ENCODE measurements at regions not wholly inside any gene's neighbourhood (a gene's known extent, or its start where the extent isn't known, plus 50 kb on each side); places are given as distances from the start of the nearest gene placed in this dataset.
"Not testable (repeated sequence)": the region's sequence is repeated elsewhere in the genome, so short reads cannot be mapped to it uniquely, and the experiment has no call there.

GRCh38 chr10:42992957-42993390 is 83.9 kb upstream of the RET start:
- DNase-seq (no peak), ATAC-seq (ENCODE audit: insufficient read depth, low read depth) (no peak)
- H3K27ac ChIP-seq (ENCODE audit: low read length) = no peak overlapping the region
- H3K4me1 ChIP-seq (ENCODE audit: insufficient read depth, low read length) = no peaks in the 10 kb centered on the region
- H3K36me3 ChIP-seq (ENCODE audit: insufficient read depth, low read length) = no peaks in the 10 kb centered on the region
- TF ChIP-seq EZH2 (IDR thresholded peaks at IDR 0.05; ENCODE audit: borderline replicate concordance, low read depth, low read length, severe bottlenecking) (no peak), CTCF (IDR thresholded peaks at IDR 0.05; ENCODE audit: borderline replicate concordance, extremely low read depth, low read length, poor library complexity, severe bottlenecking) (no peak)
- no peak overlapping the region for H2AFZ ChIP-seq (ENCODE audit: low read depth, low read length)
- H3K9ac ChIP-seq (ENCODE audit: low read depth, low read length) = no peak overlapping the region
- no peak overlapping the region for H3K4me3 ChIP-seq (ENCODE audit: low read depth in 1 of 2, low read length in 2 of 2)
- H4K20me1 ChIP-seq (ENCODE audit: insufficient read depth, low read length) = no peaks in the 10 kb centered on the region; the same call in 1 of the 2 replicates
- no peaks in the 10 kb centered on the region for H3K79me2 ChIP-seq (ENCODE audit: insufficient read depth, low read length)
- H3K9me3 ChIP-seq (ENCODE audit: insufficient read depth, low read length, severe bottlenecking) = no peaks in the 10 kb centered on the region
- no peaks in the 10 kb centered on the region for H3K27me3 ChIP-seq (ENCODE audit: insufficient read depth, low read length, poor library complexity)
- H3K4me2 ChIP-seq (ENCODE audit: insufficient read depth, low read length) = no peak overlapping the region

GRCh38 chr10:42994909-42995308 is 82.0 kb upstream of the RET start:
- not testable (repeated sequence) for H3K79me2 ChIP-seq (ENCODE audit: insufficient read depth, low read length); H4K20me1 ChIP-seq (ENCODE audit: insufficient read depth, low read length); H3K4me3 ChIP-seq (ENCODE audit: low read depth in 1 of 2, low read length in 2 of 2); H3K4me2 ChIP-seq (ENCODE audit: insufficient read depth, low read length); H3K27ac ChIP-seq (ENCODE audit: low read length); H2AFZ ChIP-seq (ENCODE audit: low read depth, low read length); H3K9ac ChIP-seq (ENCODE audit: low read depth, low read length); H3K27me3 ChIP-seq (ENCODE audit: insufficient read depth, low read length, poor library complexity); H3K9me3 ChIP-seq (ENCODE audit: insufficient read depth, low read length, severe bottlenecking); H3K4me1 ChIP-seq (ENCODE audit: insufficient read depth, low read length); ATAC-seq (ENCODE audit: insufficient read depth, low read depth); DNase-seq; H3K36me3 ChIP-seq (ENCODE audit: insufficient read depth, low read length)

GRCh38 chr10:42995537-42995936 is 81.3 kb upstream of the RET start:
- H3K4me3 ChIP-seq (ENCODE audit: low read depth in 1 of 2, low read length in 2 of 2) = no peak overlapping the region
- H3K27ac ChIP-seq (ENCODE audit: low read length) = no peak overlapping the region
- H3K36me3 ChIP-seq (ENCODE audit: insufficient read depth, low read length) = no peaks in the 10 kb centered on the region
- no peaks in the 10 kb centered on the region for H3K79me2 ChIP-seq (ENCODE audit: insufficient read depth, low read length)
- H3K4me1 ChIP-seq (ENCODE audit: insufficient read depth, low read length) = no peaks in the 10 kb centered on the region
- H2AFZ ChIP-seq (ENCODE audit: low read depth, low read length) = no peak overlapping the region
- ATAC-seq (ENCODE audit: insufficient read depth, low read depth) (no peak), DNase-seq (no peak)
- H3K4me2 ChIP-seq (ENCODE audit: insufficient read depth, low read length) = no peak overlapping the region
- TF ChIP-seq CTCF (IDR thresholded peaks at IDR 0.05; ENCODE audit: borderline replicate concordance, extremely low read depth, low read length, poor library complexity, severe bottlenecking) (no peak), EZH2 (IDR thresholded peaks at IDR 0.05; ENCODE audit: borderline replicate concordance, low read depth, low read length, severe bottlenecking) (no peak)
- H3K9me3 ChIP-seq (ENCODE audit: insufficient read depth, low read length, severe bottlenecking) = no peaks in the 10 kb centered on the region
- H3K9ac ChIP-seq (ENCODE audit: low read depth, low read length) = no peak overlapping the region
- H3K27me3 ChIP-seq (ENCODE audit: insufficient read depth, low read length, poor library complexity) = no peaks in the 10 kb centered on the region
- no peaks in the 10 kb centered on the region; the same call in 1 of the 2 replicates for H4K20me1 ChIP-seq (ENCODE audit: insufficient read depth, low read length)

- Histone ChIP-seq H3K4me1 (ENCODE audit: insufficient read depth, low read length) (no peaks in the 10 kb centered on the region), H3K27ac (ENCODE audit: low read length) (no peak overlapping the region), H2AFZ (ENCODE audit: low read depth, low read length) (no peak overlapping the region), H3K27me3 (ENCODE audit: insufficient read depth, low read length, poor library complexity) (no peaks in the 10 kb centered on the region), H3K4me3 (ENCODE audit: low read depth in 1 of 2, low read length in 2 of 2) (no peak overlapping the region), H3K36me3 (ENCODE audit: insufficient read depth, low read length) (no peaks in the 10 kb centered on the region), H3K4me2 (ENCODE audit: insufficient read depth, low read length) (no peak overlapping the region), H3K9me3 (ENCODE audit: insufficient read depth, low read length, severe bottlenecking) (no peaks in the 10 kb centered on the region), H4K20me1 (ENCODE audit: insufficient read depth, low read length) (no peaks in the 10 kb centered on the region; the same call in 1 of the 2 replicates), H3K79me2 (ENCODE audit: insufficient read depth, low read length) (no peaks in the 10 kb centered on the region), H3K9ac (ENCODE audit: low read depth, low read length) (no peak overlapping the region)
- no peak for ATAC-seq (ENCODE audit: insufficient read depth, low read depth)
- TF ChIP-seq CTCF (IDR thresholded peaks at IDR 0.05; ENCODE audit: borderline replicate concordance, extremely low read depth, low read length, poor library complexity, severe bottlenecking) (no peak), EZH2 (IDR thresholded peaks at IDR 0.05; ENCODE audit: borderline replicate concordance, low read depth, low read length, severe bottlenecking) (no peak)
- no peak for DNase-seq
These were observed 80.3 kb upstream of the RET start for GRCh38 chr10:42996588-42996987.

Data from DND-41 (cell line).